ENCODE measurements at regions not wholly inside any gene's neighbourhood (a gene's known extent, or its start where the extent isn't known, plus 50 kb on each side); places are given as distances from the start of the nearest gene placed in this dataset.
"Not testable (repeated sequence)": the region's sequence is repeated elsewhere in the genome, so short reads cannot be mapped to it uniquely, and the experiment has no call there.

- not testable (repeated sequence) for DNase-seq
Observed at GRCh38 chr4:116536024-116536423, 549.4 kb downstream of the TRAM1L1 start.

GRCh38 chr4:116531870-116532269, 553.5 kb downstream of the TRAM1L1 start:
- peak; percentile 7 to 20 for DNase-seq

GRCh38 chr4:116531026-116531425, 554.4 kb downstream of the TRAM1L1 start:
- no peak for DNase-seq

GRCh38 chr4:116530048-116530447, 555.3 kb downstream of the TRAM1L1 start:
- DNase-seq, result no peak

- no peak for DNase-seq
Observed at GRCh38 chr4:116529129-116529528, 556.2 kb downstream of the TRAM1L1 start.

- no peak for DNase-seq
Observed at GRCh38 chr4:116522922-116523321, 562.5 kb downstream of the TRAM1L1 start.

GRCh38 chr4:116520886-116521285, 564.5 kb downstream of the TRAM1L1 start:
- DNase-seq, result no peak

GRCh38 chr4:116516711-116517110, 568.7 kb downstream of the TRAM1L1 start:
- DNase-seq, result no peak

GRCh38 chr4:116515959-116516358, 569.4 kb downstream of the TRAM1L1 start:
- no peak for DNase-seq

GRCh38 chr4:116512552-116512951, 572.8 kb downstream of the TRAM1L1 start:
- no peak for DNase-seq

GRCh38 chr4:116501954-116502353, 583.4 kb downstream of the TRAM1L1 start:
- DNase-seq, result no peak

GRCh38 chr4:116500225-116500624, 585.2 kb downstream of the TRAM1L1 start:
- no peak for DNase-seq

GRCh38 chr4:116489739-116490138, 595.6 kb downstream of the TRAM1L1 start:
- no peak for DNase-seq

GRCh38 chr4:116486401-116486800, 599.0 kb downstream of the TRAM1L1 start:
- no peak for DNase-seq

GRCh38 chr4:116480546-116480945, 604.8 kb downstream of the TRAM1L1 start:
- no peak for DNase-seq

- DNase-seq, result no peak
Observed at GRCh38 chr4:116478343-116478742, 607.0 kb downstream of the TRAM1L1 start.

- DNase-seq, result no peak
Observed at GRCh38 chr4:116469582-116469981, 615.8 kb downstream of the TRAM1L1 start.

GRCh38 chr4:116453127-116453526, 632.2 kb downstream of the TRAM1L1 start:
- no peak for DNase-seq

- DNase-seq, result no peak
Observed at GRCh38 chr4:116449764-116450163, 635.6 kb downstream of the TRAM1L1 start.

- DNase-seq, result no peak
Observed at GRCh38 chr4:116444117-116444516, 641.3 kb downstream of the TRAM1L1 start.

- no peak for DNase-seq
Observed at GRCh38 chr4:116438981-116439729, 646.2 kb downstream of the TRAM1L1 start.

GRCh38 chr4:116438417-116438816, 647.0 kb downstream of the TRAM1L1 start:
- DNase-seq, result no peak

- DNase-seq, result no peak
Observed at GRCh38 chr4:116427666-116428065, 657.7 kb downstream of the TRAM1L1 start.

GRCh38 chr4:116413222-116413621, 672.2 kb downstream of the TRAM1L1 start:
- DNase-seq, result no peak

- DNase-seq, result no peak
Observed at GRCh38 chr4:116401293-116401692, 684.1 kb downstream of the TRAM1L1 start.

Data from AML-193 (cell line).